Glutamatergic neuron (in vitro differentiated cells): ENCODE measurements at regions not wholly inside any gene's neighbourhood (a gene's known extent, or its start where the extent isn't known, plus 50 kb on each side); places are given as distances from the start of the nearest gene placed in this dataset.

Experiments used
- DNase-seq: peaks from one replicate; pipeline ENCODE4 v3.0.0; 2022
- H3K27ac Mint-ChIP-seq: one replicate; pipeline ENCODE4 v1.8.0; 2020; ENCODE audit warnings: mild to moderate bottlenecking, mixed read lengths, inconsistent platforms; ENCODE audit not compliant: unreplicated experiment
- H3K27me3 Mint-ChIP-seq: one replicate; pipeline ENCODE4 v1.8.0; 2020; ENCODE audit warnings: mild to moderate bottlenecking, moderate library complexity, mixed read lengths, inconsistent platforms; ENCODE audit not compliant: unreplicated experiment
- H3K36me3 Mint-ChIP-seq: one replicate; pipeline ENCODE4 v1.8.0; 2020; ENCODE audit warnings: mild to moderate bottlenecking, mixed read lengths, inconsistent platforms; ENCODE audit not compliant: unreplicated experiment
- H3K4me1 Mint-ChIP-seq: one replicate; pipeline ENCODE4 v1.8.0; 2020; ENCODE audit warnings: mild to moderate bottlenecking, low read depth, mixed read lengths, inconsistent platforms; ENCODE audit not compliant: unreplicated experiment
- H3K4me3 Mint-ChIP-seq: one replicate; pipeline ENCODE4 v1.8.0; 2020; ENCODE audit warnings: mild to moderate bottlenecking, mixed read lengths, inconsistent platforms; ENCODE audit not compliant: unreplicated experiment
- H3K9me3 Mint-ChIP-seq: one replicate; pipeline ENCODE4 v1.8.0; 2020; ENCODE audit warnings: mild to moderate bottlenecking, moderate library complexity, mixed read lengths, inconsistent platforms; ENCODE audit not compliant: unreplicated experiment
- CTCF ChIP-seq: fragments of 200-600 bp; sonication (generic); IDR thresholded peaks from one replicate; pipeline ENCODE4 v1.5.0; 2021; ENCODE audit not compliant: partially characterized antibody, unreplicated experiment

- Mint-ChIP-seq H3K27me3 (no peaks in the 10 kb centered on the region), H3K9me3 (no peaks in the 10 kb centered on the region), H3K36me3 (no peaks in the 10 kb centered on the region), H3K4me1 (no peaks in the 10 kb centered on the region), H3K27ac (no peak overlapping the region), H3K4me3 (no peak overlapping the region)
- no peak for DNase-seq
- TF ChIP-seq CTCF = no peak
These were observed 233.6 kb upstream of the SEMA3E start for GRCh38 chr7:83882551-83882950.

- Mint-ChIP-seq H3K27me3 (no peaks in the 10 kb centered on the region), H3K9me3 (no peaks in the 10 kb centered on the region), H3K27ac (no peak overlapping the region), H3K4me3 (no peak overlapping the region), H3K36me3 (no peaks in the 10 kb centered on the region), H3K4me1 (peaks cover 5% of the 10 kb centered on the region)
- TF ChIP-seq CTCF = no peak
- DNase-seq = no peak
These were observed 230.1 kb upstream of the SEMA3E start for GRCh38 chr7:83879063-83879462.

- peaks cover 7% of the 10 kb centered on the region for H3K4me1 Mint-ChIP-seq
- H3K27ac Mint-ChIP-seq = no peak overlapping the region
- TF ChIP-seq CTCF = no peak
- DNase-seq = no peak
- no peaks in the 10 kb centered on the region for H3K36me3 Mint-ChIP-seq
- H3K4me3 Mint-ChIP-seq = no peak overlapping the region
- no peaks in the 10 kb centered on the region for H3K9me3 Mint-ChIP-seq
- no peaks in the 10 kb centered on the region for H3K27me3 Mint-ChIP-seq
These were observed 229.7 kb upstream of the SEMA3E start for GRCh38 chr7:83878614-83879013.

- no peak for DNase-seq
- Mint-ChIP-seq H3K27ac (no peak overlapping the region), H3K4me3 (no peak overlapping the region), H3K4me1 (peaks cover 9% of the 10 kb centered on the region), H3K9me3 (no peaks in the 10 kb centered on the region), H3K36me3 (no peaks in the 10 kb centered on the region), H3K27me3 (no peaks in the 10 kb centered on the region)
- TF ChIP-seq CTCF = no peak
These were observed 227.7 kb upstream of the SEMA3E start for GRCh38 chr7:83876593-83876992.

- H3K27ac Mint-ChIP-seq = no peak overlapping the region
- TF ChIP-seq CTCF = no peak
- H3K9me3 Mint-ChIP-seq = no peaks in the 10 kb centered on the region
- no peaks in the 10 kb centered on the region for H3K27me3 Mint-ChIP-seq
- no peak overlapping the region for H3K4me3 Mint-ChIP-seq
- no peaks in the 10 kb centered on the region for H3K36me3 Mint-ChIP-seq
- no peak for DNase-seq
- H3K4me1 Mint-ChIP-seq = peaks cover 16% of the 10 kb centered on the region
These were observed 224.5 kb upstream of the SEMA3E start for GRCh38 chr7:83873459-83873858.
